ENCODE measurements at regions not wholly inside any gene's neighbourhood (a gene's known extent, or its start where the extent isn't known, plus 50 kb on each side); places are given as distances from the start of the nearest gene placed in this dataset.
"Not testable (repeated sequence)": the region's sequence is repeated elsewhere in the genome, so short reads cannot be mapped to it uniquely, and the experiment has no call there.

DNA sequence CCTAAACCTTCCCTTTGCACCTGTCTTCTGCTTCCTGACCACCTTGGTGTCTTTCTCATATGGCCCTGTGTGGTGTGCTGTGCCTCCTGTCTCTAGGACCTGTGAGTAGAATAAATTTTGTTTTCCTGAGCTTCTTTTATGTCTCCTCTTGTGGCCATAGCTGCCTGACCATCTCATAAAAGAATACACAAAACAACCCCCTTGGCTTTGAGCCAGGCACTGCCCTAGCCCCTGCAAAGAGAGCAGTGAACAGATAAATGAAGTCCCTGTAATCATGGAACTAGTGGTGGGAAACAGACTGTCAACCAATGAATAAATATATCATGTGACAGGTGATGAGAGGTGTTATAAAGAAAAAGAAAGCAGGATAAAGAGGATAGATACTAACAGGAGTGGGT, 485.1 kb downstream of the CSNK1G3 start:
- H3K27me3 Mint-ChIP-seq: no peaks in the 10 kb centered on the region
- ChIA-PET POLR2A (no interaction called here), CTCF (no interaction called here)
- no peaks in the 10 kb centered on the region for H3K36me3 Mint-ChIP-seq
- no peak overlapping the region for H3K27ac Mint-ChIP-seq
- H3K4me3 Mint-ChIP-seq: no peak overlapping the region
- intact Hi-C loops (cut with micrococcal nuclease): no loop called here
- no peaks in the 10 kb centered on the region for H3K4me1 Mint-ChIP-seq (ENCODE audit: low read depth)
- DNase-seq: no peak
- peaks cover 3% of the 10 kb centered on the region for H3K9me3 Mint-ChIP-seq

DNA sequence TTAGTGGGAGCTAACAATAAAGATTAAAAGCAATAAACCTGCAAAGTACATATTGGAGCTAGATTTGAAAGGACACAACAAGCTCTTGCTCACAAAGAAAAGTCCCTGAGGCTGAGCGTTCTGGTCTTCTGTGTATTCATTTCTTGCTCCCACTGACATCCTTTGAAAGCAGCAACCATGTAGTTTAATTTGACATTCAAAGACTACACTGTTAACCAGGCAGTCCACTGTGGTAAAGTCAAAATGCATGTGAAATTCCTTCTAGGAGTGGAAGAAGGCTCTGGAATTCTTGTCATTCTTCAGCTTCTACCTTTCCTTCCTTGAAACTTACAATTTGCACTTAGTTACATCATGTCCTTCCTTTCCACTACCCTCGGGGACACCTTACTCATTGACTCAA, 480.7 kb downstream of the CSNK1G3 start:
- H3K4me1 Mint-ChIP-seq (ENCODE audit: low read depth): no peaks in the 10 kb centered on the region
- DNase-seq: no peak
- H3K27ac Mint-ChIP-seq: no peak overlapping the region
- H3K27me3 Mint-ChIP-seq: no peaks in the 10 kb centered on the region
- H3K36me3 Mint-ChIP-seq: no peaks in the 10 kb centered on the region
- intact Hi-C loops (cut with micrococcal nuclease): no loop called here
- peaks cover 3% of the 10 kb centered on the region for H3K9me3 Mint-ChIP-seq
- ChIA-PET CTCF (no interaction called here), POLR2A (no interaction called here)
- H3K4me3 Mint-ChIP-seq: no peak overlapping the region

DNA sequence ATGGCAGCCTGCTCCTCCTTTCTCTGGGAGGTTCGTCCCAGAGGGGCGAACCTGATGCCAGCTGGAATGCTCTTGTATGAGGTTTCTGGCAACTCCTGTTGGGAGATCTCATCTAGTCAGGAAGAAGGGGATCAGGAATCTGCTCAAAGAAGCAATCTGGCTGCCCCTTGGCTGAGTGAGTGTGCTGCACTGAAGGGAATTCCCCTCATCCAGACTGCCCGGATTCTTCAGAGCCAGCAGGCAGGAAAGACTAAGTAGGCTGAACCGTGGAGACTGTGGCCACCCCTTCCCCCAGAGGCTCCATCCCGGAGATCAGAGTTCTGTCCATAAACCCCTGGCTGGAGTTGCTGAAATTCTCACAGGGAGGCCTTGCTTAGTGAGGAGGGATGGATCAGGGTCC, 476.0 kb downstream of the CSNK1G3 start:
- H3K36me3 Mint-ChIP-seq: no peaks in the 10 kb centered on the region
- H3K27me3 Mint-ChIP-seq: no peaks in the 10 kb centered on the region
- no peak overlapping the region for H3K4me3 Mint-ChIP-seq
- no peaks in the 10 kb centered on the region for H3K4me1 Mint-ChIP-seq (ENCODE audit: low read depth)
- no peak overlapping the region for H3K27ac Mint-ChIP-seq
- POLR2A ChIA-PET: no interaction called here
- CTCF ChIA-PET: no interaction called here
- no peak for DNase-seq
- intact Hi-C loops (cut with micrococcal nuclease): no loop called here
- peaks cover 7% of the 10 kb centered on the region for H3K9me3 Mint-ChIP-seq

DNA sequence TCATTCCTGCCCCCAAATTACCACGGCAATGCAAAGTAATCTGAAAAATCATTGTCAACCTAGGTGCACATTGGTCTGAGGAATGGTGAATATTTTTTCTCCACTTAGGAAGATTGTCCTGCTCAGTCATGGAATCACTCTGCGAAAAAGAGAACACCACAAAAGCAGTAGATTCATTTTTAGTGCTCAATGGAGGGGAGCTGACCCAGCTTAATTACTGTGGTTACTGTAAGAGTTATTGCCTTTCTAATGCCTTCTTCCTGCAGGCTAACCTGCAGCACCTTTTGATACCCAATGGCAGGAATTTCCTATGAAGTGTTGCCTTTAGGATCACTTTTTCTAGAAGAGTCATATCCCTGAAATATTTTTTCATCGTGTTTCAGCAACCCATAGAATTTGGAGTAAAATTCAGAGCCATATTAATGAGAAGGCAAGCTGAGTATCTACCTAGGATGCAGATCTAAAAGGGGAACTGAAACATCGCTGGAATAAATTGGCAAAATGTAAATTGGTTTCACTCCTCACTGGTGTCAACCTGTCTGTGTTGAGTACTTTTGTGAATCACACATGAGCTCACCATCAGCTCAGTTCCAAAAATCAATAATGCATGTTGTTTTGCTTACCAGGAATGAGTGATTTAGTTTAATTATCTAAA, 464.5 kb downstream of the CSNK1G3 start:
- H3K4me3 Mint-ChIP-seq: no peak overlapping the region
- ChIA-PET CTCF (no interaction called here), POLR2A (no interaction called here)
- DNase-seq: no peak
- intact Hi-C loops (cut with micrococcal nuclease): no loop called here
- H3K27me3 Mint-ChIP-seq: no peaks in the 10 kb centered on the region
- peaks cover 7% of the 10 kb centered on the region for H3K9me3 Mint-ChIP-seq
- no peak overlapping the region for H3K27ac Mint-ChIP-seq
- H3K4me1 Mint-ChIP-seq (ENCODE audit: low read depth): no peaks in the 10 kb centered on the region
- no peaks in the 10 kb centered on the region for H3K36me3 Mint-ChIP-seq

DNA sequence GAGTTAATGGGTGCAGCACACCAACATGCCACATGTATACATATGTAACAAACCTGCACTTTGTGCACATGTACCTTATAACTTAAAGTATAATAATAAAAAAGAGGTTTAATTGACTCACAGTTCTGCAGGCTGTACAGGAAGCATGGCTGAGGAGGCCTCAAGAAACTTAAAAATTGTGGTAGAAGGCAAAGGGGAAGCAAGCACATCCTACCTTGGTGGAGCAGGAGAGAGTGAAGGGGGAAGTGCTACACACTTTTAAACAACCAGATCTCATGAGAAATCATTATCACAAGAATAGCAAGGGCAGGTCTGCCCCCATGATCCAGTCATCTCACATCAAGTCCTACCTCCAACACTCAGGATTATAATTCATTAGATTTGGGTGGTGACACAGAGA, 463.5 kb downstream of the CSNK1G3 start:
- intact Hi-C loops (cut with micrococcal nuclease); DNase-seq; POLR2A ChIA-PET; H3K27me3 Mint-ChIP-seq; H3K4me1 Mint-ChIP-seq (ENCODE audit: low read depth); H3K36me3 Mint-ChIP-seq; H3K4me3 Mint-ChIP-seq; CTCF ChIA-PET; H3K27ac Mint-ChIP-seq: not testable (repeated sequence)
- peaks cover 14% of the 10 kb centered on the region for H3K9me3 Mint-ChIP-seq

DNA sequence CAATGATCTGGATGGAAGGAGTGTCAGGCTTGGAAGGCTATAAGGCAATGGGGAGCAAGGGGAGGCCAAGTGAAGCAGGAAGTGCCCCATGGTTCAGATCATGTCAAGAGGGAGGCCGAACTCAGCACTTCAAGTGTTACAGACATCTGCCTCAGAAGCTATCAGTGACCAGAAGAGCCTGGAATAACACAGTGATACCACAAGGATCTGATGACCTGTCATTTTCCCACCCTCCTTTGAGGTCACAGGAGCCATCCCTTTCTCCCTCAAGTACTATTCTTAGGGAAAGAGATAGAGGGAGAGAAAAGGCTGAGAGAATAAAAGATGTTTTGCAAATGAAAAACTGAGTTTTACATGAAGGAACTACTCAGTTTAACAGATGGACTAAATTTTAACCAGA, 454.8 kb downstream of the CSNK1G3 start:
- ChIA-PET CTCF (no interaction called here), POLR2A (no interaction called here)
- intact Hi-C loops (cut with micrococcal nuclease): no loop called here
- Mint-ChIP-seq H3K36me3 (no peaks in the 10 kb centered on the region), H3K9me3 (peaks cover 11% of the 10 kb centered on the region), H3K4me1 (ENCODE audit: low read depth) (no peaks in the 10 kb centered on the region), H3K27ac (no peak overlapping the region), H3K4me3 (no peak overlapping the region), H3K27me3 (no peaks in the 10 kb centered on the region)
- DNase-seq: no peak

DNA sequence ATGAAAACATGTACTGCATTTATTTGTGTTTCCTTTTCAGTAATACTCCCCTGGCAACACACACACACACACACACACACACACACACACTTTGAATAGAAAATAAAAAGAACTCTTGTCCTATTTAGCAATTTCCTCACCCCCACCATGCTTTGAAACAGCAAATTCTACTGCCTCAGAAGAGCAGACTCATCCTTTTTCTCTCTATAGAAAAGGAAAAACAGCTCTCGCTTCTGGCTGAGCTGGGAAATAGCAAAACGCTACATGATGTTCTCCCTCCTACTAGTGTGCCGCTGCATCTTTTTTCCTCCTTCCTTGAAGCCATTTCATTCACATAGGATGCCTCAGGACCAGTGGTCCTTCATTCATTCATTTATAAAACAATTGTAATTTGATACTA, 453.6 kb downstream of the CSNK1G3 start:
- intact Hi-C loops (cut with micrococcal nuclease): no loop called here
- Mint-ChIP-seq H3K36me3 (no peaks in the 10 kb centered on the region), H3K27me3 (no peaks in the 10 kb centered on the region), H3K4me3 (no peak overlapping the region), H3K9me3 (peaks cover 8% of the 10 kb centered on the region), H3K27ac (no peak overlapping the region), H3K4me1 (ENCODE audit: low read depth) (no peaks in the 10 kb centered on the region)
- ChIA-PET CTCF (no interaction called here), POLR2A (no interaction called here)
- no peak for DNase-seq

DNA sequence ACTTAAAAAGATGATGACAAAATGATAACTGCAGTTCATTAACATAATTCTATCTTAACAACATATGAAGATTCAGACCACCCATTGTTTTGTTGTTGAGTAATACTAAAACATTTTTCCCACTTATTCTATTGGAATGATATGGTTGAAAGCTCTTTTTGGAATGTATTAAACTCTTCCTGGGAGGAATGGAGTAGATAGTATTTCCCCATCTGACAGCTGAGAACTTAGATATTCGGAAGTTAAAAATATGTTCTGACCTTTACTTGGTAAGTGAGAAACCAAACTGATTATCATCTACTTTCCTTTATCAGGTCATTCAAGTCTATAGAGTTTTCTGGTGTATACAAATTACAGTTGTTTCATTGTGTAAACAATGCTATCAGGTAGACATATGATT, 452.9 kb downstream of the CSNK1G3 start:
- Mint-ChIP-seq H3K4me1 (ENCODE audit: low read depth) (no peaks in the 10 kb centered on the region), H3K36me3 (no peaks in the 10 kb centered on the region), H3K27ac (no peak overlapping the region), H3K9me3 (peaks cover 8% of the 10 kb centered on the region), H3K4me3 (no peak overlapping the region), H3K27me3 (no peaks in the 10 kb centered on the region)
- CTCF ChIA-PET: no interaction called here
- POLR2A ChIA-PET: no interaction called here
- DNase-seq: no peak
- intact Hi-C loops (cut with micrococcal nuclease): no loop called here

DNA sequence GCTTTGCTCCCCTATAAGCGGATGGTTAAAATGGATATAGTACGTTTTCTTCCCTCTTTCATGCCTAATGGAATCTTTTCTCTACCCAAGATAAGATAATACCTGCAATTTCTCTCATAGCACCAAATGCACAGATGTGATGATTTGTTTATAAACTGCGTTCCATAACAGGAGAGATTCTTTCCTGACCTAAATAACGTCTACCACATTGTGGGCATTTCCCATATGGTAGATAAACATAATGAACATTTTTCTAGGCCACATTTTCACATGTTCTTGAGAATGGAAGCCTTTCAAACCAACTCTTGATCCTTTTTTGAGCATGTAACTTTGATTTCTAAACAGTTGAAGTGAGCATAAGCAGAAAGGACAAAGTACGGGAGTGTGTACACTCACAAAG, 448.5 kb downstream of the CSNK1G3 start:
- Mint-ChIP-seq H3K27me3 (no peaks in the 10 kb centered on the region), H3K9me3 (peaks cover 8% of the 10 kb centered on the region), H3K36me3 (no peaks in the 10 kb centered on the region), H3K27ac (no peak overlapping the region), H3K4me1 (ENCODE audit: low read depth) (no peaks in the 10 kb centered on the region), H3K4me3 (no peak overlapping the region)
- intact Hi-C loops (cut with micrococcal nuclease): no loop called here
- no peak for DNase-seq
- CTCF ChIA-PET: no interaction called here
- POLR2A ChIA-PET: no interaction called here

DNA sequence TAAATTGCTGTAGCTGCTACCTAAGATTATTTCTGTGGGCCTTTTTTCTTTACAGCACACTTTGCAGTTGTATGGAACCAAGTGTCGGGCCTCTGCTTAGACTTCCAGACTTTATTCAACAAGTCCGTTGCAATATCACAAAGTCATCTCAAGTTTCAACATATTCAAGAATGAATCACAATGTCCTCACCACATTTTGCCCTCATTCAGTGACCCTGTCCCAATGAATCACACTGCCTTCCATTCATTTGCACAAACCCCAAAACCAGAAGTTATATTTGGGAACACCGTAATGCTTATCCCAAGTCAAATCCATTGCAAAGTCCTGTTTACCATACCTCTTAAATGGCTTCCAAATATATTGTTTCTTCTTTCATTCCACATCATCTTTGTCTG, 439.6 kb downstream of the CSNK1G3 start:
- H3K36me3 Mint-ChIP-seq: no peaks in the 10 kb centered on the region
- no peak overlapping the region for H3K4me3 Mint-ChIP-seq
- POLR2A ChIA-PET: no interaction called here
- intact Hi-C loops (cut with micrococcal nuclease): no loop called here
- H3K4me1 Mint-ChIP-seq (ENCODE audit: low read depth): no peaks in the 10 kb centered on the region
- H3K27ac Mint-ChIP-seq: no peak overlapping the region
- CTCF ChIA-PET: no interaction called here
- DNase-seq: no peak
- peaks cover 9% of the 10 kb centered on the region for H3K9me3 Mint-ChIP-seq
- no peaks in the 10 kb centered on the region for H3K27me3 Mint-ChIP-seq

DNA sequence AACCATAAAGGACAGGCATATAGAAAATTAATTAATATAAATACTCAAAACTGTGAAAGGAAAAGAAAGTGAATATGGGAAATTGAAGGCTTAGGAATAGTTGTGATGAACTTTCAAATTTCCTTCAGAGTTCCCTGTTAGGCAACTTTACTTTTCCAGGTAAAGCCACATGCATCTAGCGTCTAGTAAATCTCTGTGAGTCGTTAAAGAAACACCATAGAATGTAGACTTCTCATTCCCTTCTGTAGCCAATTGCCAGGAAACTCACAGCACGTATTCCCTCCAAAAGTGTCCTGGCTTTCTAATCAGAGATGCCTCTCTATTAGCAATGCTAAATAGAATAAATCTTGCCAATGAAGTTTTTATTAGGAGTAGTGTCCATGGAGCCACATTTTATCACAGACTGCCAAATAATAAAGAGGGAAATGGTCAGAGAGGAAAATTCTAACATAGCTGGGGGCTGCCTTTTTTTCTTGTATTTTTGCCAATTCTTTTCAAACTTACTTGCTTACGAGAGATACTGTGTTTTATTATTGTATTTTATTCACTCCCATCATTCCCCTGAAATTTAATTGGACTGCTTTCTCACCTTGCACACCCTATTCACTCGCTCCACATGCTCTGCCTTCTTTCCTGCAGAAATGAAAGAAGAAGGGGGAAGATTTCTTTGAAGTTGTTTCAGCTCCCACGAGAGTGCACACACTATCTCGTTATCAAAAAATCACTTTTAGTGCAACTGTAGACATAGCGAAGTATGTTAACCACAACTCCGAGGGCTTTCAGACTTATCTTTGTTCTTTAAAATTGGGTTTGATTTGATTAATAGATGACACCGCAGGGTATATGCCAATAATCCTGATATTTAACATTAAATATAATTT, 439.0 kb downstream of the CSNK1G3 start:
- CTCF ChIA-PET: no interaction called here
- no peak for DNase-seq
- H3K9me3 Mint-ChIP-seq: peaks cover 9% of the 10 kb centered on the region
- POLR2A ChIA-PET: no interaction called here
- no peak overlapping the region for H3K27ac Mint-ChIP-seq
- H3K4me3 Mint-ChIP-seq: no peak overlapping the region
- no peaks in the 10 kb centered on the region for H3K36me3 Mint-ChIP-seq
- intact Hi-C loops (cut with micrococcal nuclease): no loop called here
- H3K4me1 Mint-ChIP-seq (ENCODE audit: low read depth): no peaks in the 10 kb centered on the region
- H3K27me3 Mint-ChIP-seq: no peaks in the 10 kb centered on the region

DNA sequence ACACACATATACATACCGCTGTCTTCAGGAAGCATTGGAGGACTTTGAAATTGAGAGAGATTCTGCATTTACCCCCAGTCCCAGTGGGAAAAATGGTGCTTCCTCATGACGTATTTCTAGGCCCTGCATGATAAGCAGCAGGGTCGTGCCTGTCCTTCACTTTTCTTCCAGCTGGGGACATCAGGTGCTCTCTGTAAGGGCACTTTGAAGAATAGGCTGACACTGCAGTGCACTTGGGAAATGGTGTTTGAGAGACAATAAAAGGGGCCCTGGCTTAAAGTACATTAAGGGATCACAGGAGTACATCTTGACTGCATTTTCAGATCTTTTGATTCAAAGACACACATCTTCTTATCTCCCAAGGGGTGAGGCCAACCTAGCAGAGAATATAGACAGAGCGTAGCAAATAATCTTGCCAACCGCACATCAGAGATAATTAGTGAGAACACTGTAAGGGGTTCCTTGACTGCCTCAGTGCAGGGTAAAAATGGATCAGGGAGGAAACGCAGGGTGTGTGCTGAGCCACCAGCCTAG, 437.9 kb downstream of the CSNK1G3 start:
- DNase-seq: no peak
- ChIA-PET POLR2A (no interaction called here), CTCF (no interaction called here)
- Mint-ChIP-seq H3K27me3 (no peaks in the 10 kb centered on the region), H3K27ac (no peak overlapping the region), H3K4me3 (no peak overlapping the region), H3K36me3 (no peaks in the 10 kb centered on the region), H3K4me1 (ENCODE audit: low read depth) (no peaks in the 10 kb centered on the region), H3K9me3 (peaks cover 7% of the 10 kb centered on the region)
- intact Hi-C loops (cut with micrococcal nuclease): no loop called here

Measured in activated CD4-positive, alpha-beta memory T cell treated with anti-CD3 and anti-CD28 coated beads for 36 hours (primary cell).